HG03159 (cell line): ENCODE measurements at regions not wholly inside any gene's neighbourhood (a gene's known extent, or its start where the extent isn't known, plus 50 kb on each side); places are given as distances from the start of the nearest gene placed in this dataset.

Experiments
- ATAC-seq: cut with Tn5 transposase; IDR thresholded peaks from one replicate; pipeline ENCODE4 v1.9.1; 2021; ENCODE audit warnings: mild to moderate bottlenecking, moderate library complexity; ENCODE audit not compliant: unreplicated experiment

DNA sequence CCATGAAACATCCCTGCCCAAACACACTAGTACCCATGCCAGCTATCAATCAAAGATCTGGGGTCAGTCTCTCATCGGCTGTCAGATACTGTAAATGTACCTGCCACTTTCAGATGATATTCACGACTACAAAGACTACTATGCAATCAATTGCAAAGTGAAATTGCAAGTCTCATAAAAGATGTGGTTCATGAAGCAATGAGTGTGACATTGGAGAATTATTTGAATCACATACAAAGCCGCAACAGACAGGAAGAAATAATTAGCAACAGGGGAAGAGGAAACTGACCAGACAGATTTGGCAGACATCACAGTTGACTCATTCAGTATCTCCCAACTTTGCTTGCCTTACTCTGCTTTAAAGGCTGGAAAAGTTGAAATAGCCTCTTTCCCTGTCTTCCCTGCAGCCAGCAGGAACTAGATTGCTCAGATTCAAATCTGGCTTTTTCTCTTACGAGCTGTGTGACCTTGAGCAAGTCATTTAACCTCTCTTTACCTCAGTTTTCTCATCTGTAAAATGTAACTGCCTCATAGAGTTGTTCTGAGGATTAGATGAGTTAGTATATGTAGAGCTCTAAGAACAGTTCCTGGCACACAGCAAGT lies 95.7 kb upstream of the C3orf80 start:
- peak; percentile 71 for ATAC-seq

DNA sequence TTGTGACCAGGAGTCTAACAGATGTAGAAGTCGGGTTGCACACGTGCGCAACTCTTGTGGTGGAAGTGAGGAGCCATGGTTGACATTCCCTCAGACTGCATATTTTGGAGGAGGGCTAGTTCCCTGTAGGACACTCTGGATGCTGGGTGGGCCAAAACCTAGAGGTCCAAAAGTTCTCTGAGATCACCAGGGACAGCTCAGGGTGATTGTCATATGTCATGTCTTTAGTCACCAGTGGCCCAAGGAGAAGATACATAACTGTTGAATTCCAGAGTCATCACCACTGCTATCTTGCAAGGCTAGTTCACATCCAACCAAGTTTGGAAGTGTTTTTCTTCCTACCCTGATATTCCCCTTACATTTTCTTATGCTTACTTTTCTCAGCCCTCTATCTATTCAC lies 95.2 kb upstream of the C3orf80 start:
- no peak for ATAC-seq

DNA sequence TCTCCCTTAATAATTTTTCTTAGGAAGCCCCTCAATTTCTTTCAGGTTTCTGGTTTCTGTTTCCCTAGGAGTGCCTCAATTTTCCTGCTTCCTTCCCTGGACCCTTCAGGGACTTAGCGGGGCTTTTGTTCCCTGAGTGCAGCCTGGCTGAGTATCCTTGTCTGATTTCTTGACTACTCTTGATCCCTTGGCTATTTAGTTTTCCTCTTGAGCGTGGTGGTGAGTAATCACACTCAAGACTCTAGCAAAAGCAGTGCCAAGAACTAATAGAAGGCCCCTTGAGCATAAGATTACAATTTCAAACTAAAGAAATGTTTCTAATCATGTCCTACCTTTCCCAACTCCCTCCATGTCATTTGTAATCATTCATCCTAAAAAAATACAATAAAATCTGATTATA lies 94.3 kb upstream of the C3orf80 start:
- no peak for ATAC-seq

DNA sequence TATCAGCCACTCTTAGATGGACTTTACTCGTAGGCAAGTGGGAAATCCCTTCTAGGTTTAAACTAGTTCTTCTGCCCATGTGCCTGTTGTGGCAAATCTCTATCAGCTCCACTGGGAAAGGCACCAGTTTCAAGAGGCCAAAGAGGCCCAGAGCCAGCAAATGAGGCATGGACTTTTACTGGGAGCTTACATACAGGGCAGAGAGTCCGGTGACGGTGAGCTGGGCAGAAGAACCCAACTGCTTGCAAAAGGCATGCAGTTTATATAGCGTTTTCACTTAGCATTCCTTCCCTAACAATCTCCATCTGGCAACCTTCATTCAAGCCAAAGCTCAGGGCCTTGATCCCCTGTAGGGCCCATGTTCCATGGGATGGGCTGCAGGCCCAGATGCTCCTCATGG lies 93.0 kb upstream of the C3orf80 start:
- ATAC-seq: no peak

DNA sequence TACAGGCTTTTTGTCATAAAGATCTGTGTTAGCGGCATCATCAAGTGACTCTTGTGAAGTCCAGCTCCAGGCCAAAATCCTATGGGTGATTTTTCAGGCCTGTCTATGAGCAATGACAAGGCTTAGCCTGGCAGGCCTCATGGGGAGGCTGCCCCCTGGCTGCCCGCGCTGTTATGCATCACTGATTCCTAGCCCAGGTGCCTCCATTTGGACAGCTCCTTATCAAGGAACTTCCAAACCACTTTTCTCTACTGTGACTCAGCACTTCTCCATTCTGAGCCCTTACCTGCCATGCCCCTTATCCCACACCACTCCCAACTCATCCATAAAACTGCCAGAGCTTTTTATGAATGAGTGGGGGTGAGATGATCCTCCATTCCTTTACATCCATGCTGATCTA lies 91.5 kb upstream of the C3orf80 start:
- ATAC-seq: no peak

DNA sequence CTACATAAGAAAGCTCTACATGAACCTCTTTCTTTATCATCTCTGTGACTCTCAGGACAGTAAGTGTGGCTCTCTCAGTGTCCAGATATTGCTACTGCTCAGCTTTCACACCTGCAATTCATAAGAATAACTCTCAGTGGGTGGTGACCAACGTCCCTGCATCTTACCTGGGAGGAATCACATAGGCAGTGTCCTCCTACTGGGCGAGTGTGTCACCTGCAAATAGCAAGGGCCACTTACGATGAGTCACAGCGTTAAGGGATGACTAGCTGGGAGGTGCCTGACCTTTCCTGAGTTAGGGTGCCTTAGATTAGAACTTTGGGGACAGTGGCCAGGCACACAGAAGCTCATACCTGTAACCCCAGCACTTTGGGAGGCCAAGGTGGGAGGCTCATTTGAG lies 90.8 kb upstream of the C3orf80 start:
- no peak for ATAC-seq

DNA sequence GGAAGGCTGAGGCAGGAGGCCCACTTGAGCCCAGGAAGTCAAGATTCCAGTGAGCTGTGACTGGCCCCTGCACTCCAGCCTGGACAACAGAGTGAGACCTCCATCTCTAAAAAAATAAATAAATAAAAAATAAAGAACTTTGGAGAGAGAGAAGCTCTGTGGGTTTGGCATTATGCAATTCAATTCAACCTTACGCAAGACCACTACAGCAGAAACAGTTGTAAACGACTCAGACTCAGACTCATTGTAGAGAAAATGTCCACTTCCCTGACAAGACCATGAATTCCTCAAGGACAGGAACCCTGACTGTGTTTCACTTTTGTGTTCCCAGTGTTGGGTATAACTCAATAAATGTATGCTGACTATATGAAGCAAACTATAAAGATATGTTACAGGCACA lies 90.3 kb upstream of the C3orf80 start:
- no peak for ATAC-seq

DNA sequence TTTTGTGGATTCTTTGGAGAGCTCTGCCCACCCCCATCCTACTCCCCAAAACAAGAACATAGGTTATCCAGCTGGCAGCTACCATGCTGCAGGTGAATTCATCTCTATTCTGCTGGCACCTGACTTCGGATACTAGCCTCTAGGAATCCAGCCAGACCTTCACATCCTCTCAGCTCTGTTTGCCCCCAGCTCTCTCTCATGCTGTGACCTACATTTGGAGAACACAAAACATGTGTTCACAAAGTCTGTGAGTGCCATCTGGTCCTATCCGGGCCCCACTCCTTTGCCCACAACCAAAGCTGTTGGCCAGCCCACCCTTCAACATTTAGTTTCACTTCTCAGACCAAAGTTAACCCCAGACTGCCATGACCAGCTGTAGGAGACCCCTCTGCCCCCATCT lies 89.4 kb upstream of the C3orf80 start:
- ATAC-seq: peak; percentile 37

DNA sequence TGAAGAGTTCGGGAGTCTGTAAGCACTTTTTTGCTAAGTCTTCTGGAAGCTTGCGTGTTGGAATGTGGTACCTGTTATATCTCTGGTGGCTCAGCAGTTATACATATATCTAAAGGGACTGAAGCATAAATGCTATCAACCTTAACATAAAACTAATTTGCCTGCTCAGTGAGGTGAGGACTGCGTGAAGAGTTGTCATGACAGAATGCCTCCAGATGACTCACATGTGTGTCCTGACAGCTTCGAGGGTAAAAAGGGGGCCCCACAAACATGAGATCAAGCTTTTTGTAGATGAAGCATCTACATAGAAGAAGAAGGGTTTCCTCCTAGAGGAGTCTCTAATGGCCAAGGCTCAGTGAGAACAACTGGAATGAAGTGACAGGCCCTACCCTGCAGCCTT lies 88.8 kb upstream of the C3orf80 start:
- ATAC-seq: peak; percentile 60

DNA sequence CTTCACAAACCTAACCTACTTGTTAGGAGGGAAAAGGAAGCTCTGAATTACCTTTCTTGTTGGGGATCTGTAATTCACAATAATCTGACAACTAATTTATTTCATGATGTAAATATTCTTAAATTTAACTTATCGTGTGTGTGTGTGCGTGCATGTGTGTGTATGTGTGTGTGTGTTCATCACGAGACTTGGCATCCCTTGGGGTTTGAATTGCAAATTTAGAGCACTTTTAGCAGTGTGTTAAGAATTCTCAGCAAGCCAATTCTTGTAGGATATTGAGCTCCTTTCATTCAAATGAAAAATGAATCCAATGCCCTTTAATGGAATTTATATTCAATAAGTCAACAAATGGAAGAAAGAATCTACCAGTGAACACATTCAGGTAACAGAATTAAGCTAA lies 85.9 kb upstream of the C3orf80 start:
- no peak for ATAC-seq

DNA sequence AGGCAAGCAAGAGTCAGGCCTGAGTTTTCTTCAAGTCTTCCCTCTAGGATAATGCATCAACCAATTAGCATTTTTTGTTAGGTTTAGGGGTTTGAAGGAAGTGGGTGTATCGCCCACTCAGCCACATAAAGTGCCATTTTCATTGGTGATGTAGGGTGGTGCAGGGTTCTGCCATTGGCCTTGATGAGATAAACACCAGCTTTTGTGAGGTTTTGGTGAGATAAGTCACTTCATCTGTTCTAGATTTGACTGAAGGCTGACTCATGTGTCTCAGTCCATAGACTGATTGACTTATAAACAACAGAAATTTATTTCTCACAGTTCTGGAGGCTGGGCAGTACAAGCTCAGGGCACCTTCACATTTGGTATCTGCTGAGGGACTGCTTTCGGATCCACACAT lies 84.5 kb upstream of the C3orf80 start:
- no peak for ATAC-seq

DNA sequence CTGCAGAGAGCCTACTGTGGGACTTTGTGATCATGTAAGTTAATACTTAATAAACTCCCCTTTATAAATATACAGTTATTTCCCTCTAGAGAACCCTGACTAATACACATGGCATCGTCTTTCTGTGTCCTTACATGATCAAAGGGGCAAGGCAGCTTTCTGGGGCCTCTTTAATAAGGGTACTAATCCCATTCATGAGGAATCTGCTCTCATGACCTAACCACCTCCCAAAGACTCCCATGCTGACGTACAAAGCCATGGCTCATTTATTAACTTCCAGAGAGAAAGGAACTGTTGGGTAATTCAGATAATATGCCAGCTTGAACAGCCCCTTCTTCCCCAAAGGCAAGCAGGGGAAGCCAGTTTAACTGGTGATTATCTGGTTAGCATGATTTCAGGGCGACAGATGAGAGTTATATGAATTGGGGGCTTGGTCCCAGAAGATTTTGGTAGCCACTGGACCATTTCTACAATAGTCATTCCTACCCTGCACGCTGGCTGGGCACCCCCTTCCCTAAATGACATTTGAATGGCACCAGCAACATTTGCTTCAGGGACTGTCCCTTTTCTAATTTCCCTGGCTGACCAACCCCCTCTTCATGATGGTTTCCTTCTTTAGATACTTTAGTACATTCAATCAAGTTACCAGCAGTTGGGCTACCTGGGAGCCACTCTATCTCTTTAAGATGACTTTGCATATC lies 83.6 kb upstream of the C3orf80 start:
- ATAC-seq: no peak

DNA sequence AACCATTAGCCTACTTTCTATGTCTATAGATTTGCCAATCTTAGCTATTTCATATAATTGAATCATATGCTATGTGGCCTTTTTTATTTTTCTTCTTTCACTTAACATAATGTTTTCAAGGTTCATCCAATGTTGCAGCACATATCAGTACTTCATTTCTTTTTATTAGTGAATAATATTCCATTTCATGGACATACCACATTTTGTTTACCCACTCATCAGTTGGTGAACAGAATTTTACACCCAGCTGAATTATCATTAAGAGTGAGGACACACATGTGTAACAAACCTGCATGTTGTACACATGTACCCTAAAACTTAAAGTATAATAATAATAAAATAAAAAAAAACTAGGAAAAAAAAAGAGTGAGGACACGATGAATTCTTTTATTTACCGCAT lies 81.7 kb upstream of the C3orf80 start:
- no peak for ATAC-seq

DNA sequence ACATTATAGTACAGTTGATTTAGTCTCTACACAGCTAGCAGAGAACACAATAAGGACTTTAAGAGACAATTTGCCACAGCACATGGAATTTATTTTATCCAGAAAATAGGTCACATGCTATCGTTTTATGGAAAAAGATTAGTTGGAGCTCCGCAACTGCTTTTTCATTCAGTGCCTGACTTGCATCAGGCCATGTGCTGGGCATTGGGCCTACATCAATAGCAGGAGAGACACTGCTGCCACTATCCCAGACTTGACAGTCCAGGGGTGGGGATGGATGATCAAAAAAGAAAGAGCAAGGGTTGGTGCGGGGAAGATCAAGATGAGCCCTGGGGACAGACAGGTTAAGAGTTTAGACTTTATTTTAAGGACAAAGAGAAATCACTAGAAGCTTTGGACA lies 75.2 kb upstream of the C3orf80 start:
- no peak for ATAC-seq

DNA sequence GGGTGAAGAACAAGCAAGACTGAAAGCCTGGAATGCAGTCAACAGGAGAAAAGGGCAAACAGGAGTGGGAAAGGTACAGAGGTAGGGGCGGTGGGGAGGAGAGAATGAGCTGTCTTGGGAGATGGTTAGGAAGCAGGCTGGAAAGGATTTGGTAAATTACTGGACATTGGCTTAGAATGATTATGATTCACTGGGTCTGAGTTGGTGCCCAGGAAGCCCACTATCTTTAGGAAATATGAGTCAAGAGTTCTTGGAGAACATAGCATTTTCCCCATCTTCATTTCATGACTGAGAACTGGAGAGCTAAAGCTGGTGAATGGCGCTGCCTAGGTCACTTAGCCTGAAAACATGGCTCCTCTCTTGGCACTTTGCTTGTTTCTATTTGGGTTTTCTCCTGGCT lies 74.7 kb upstream of the C3orf80 start:
- ATAC-seq: no peak

DNA sequence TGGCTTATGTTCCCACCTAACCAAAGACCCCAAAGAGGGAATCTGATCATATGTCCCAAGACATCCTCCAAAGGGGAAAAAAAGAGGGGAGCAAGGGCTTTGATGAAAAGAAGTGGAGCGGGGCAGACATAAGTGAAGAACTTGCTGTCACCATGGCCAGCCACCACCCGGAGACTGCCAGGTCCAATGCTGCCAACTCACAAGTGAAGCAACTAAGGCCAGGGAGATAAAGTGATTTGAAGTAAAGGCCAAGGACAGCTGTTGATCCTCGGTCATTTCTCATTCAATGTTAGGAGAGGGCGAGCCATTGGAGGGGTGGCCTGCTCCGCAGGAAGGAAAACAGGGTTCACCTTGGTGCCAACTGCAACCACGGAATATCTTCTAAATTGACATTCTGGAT lies 72.6 kb upstream of the C3orf80 start:
- ATAC-seq: no peak

DNA sequence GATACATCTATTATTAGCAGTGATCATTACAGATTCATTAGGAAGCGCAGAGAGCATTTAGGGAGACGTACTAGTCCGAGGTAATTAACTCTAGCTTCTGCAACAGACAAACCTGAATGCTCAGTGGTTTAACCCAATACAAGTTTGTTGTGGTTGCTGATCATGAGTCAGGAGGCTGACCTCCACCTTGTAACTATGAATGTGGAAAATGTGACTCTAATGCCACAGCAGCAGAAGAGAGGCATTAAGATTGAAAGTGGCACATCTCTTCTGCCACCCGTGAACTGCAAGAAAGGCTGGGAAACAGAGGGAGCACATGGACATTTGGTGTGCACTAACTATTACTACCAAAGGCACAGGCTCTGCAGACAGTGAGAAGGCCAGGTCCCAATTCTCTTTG lies 71.2 kb upstream of the C3orf80 start:
- no peak for ATAC-seq

DNA sequence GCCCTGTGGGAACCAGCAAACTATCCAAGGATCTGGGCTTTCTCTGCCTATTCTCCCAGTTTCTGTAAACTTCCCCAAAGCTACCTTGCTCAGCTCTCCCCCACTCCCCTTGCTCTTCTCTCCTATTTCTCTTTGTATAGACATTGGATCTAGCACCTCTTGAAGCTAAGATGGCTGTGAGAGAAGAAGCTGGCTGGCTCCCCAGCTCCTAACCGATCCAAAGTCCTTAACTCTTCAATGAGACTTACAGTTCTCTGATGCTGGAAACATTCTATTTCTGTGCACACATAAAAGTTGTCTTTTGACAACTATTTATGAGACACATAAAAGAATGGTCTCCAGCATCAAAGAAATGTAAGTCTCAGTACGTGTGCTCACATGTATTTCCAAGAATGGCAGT lies 70.6 kb upstream of the C3orf80 start:
- no peak for ATAC-seq

DNA sequence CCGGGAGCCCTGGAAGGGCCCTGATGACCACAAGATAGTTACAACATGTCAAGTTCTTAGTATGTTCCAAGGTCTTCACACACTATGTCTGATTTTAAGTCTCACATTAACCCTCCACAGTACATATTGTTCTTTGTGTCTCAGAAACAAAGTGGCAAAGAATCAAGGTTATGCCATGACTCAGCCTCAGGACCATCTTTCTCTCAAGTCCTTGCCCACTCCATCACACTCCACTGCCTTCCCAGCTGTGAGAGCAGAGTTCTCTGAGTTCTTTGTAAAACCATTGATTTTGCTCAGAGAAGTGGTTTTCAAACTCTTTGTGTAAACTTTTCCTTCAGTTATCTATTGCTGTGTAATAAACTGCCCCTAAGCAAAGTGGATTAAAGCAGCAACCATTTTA lies 67.9 kb upstream of the C3orf80 start:
- no peak for ATAC-seq

DNA sequence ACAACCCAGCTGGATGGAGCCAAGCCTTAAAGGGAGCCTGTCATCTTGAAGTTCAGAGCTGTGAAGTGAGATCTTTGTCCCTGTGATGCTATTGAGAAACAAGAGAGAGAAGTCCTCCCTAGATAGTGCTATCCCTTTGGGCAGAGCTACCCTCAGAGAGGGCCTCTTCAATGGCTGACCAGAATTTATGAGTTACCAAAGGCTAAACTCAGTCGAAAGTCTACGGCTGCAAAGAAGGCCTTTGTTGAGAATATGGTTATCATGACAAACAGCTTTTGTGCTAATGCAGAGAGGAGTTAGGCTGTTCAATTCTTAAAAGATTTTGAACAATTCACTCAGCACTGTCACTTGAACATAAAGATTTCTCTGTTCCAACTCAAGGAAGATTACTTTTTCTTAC lies 65.9 kb upstream of the C3orf80 start:
- ATAC-seq: no peak

DNA sequence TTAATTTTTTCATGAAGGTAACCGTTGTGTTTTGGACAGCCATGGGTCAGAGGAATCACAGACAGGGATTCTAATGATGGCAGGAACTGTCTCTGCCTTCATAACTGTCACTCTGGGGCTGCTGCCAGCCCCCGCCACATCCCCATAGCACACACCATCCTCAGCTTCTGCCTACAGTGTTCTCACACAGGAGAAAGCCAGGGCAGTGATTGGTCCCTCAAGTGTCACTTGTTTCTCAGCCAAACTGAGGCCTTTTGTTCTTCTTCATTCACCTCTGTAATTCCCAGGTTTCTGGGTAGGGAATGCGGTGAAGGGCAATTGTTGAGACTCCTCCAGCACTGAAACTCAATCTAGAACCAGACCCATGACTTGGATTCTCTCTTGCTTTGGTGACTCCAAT lies 65.4 kb upstream of the C3orf80 start:
- no peak for ATAC-seq

DNA sequence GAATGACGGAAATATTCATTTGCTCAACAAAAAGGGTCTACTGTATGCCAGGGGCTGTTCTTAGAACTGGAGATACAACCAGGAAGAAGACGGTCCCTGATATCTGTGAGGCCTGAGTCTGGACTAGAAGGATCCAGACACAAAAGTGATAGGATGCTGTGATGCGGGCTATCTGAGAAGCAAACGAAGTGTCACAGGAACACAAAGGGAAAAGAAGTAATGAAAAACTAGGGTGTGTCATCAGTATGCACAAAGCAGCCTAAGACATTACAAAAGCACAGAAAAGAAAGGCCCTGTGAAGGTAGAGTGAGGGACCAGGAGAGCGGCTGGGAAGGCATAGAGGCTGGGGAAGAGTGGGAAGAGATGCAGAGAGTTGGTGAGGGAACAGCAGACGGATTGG lies 63.3 kb upstream of the C3orf80 start:
- no peak for ATAC-seq

DNA sequence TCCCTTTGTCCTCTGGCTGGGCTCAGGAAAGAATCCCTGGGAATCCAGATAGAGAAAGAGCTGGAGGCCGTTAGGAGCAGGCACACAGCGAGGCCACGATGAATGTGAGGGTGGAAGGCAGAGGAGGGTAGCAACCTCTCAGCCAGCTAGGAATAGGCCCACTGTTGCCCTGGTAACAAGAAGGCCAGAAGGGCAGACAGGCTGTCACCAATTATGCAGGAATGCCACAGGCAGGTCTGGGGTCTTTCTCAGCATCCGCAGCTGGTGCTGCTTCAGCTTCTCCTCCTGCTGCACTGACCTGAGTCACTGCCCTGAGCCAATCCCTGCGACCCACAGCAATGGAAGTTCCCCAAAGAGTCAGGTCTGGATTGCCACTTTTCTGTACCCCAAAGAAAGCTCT lies 62.8 kb upstream of the C3orf80 start:
- no peak for ATAC-seq
